ENCODE measurements at regions not wholly inside any gene's neighbourhood (a gene's known extent, or its start where the extent isn't known, plus 50 kb on each side); places are given as distances from the start of the nearest gene placed in this dataset.

DNA sequence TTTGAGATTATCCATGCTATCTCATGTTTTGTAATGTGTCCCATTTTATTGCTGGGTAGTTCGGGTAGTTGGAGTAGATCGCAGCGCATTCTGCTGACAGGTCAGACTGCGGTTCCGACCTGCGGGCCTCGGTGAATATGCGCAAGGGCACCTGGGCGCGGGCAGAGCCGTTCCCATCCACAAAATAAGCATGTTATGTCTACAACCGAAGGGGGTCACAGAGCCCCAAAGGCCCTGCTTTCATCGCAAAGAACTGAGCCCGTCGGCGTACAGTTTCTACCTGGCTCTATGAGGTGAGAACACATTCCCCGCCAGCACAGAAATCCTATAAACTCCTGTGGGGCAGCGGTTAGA is 88.4 kb downstream of the PRKAB2 start:
- TF ChIP-seq, protein P1, sequence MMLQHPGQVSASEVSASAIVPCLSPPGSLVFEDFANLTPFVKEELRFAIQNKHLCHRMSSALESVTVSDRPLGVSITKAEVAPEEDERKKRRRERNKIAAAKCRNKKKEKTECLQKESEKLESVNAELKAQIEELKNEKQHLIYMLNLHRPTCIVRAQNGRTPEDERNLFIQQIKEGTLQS (IDR thresholded peaks at IDR 0.05): no peak
- TF ChIP-seq, protein P2, sequence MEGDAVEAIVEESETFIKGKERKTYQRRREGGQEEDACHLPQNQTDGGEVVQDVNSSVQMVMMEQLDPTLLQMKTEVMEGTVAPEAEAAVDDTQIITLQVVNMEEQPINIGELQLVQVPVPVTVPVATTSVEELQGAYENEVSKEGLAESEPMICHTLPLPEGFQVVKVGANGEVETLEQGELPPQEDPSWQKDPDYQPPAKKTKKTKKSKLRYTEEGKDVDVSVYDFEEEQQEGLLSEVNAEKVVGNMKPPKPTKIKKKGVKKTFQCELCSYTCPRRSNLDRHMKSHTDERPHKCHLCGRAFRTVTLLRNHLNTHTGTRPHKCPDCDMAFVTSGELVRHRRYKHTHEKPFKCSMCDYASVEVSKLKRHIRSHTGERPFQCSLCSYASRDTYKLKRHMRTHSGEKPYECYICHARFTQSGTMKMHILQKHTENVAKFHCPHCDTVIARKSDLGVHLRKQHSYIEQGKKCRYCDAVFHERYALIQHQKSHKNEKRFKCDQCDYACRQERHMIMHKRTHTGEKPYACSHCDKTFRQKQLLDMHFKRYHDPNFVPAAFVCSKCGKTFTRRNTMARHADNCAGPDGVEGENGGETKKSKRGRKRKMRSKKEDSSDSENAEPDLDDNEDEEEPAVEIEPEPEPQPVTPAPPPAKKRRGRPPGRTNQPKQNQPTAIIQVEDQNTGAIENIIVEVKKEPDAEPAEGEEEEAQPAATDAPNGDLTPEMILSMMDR (IDR thresholded peaks at IDR 0.05; ENCODE audit: low read depth, low read length, missing input control): no peak
